ENCODE measurements at regions not wholly inside any gene's neighbourhood (a gene's known extent, or its start where the extent isn't known, plus 50 kb on each side); places are given as distances from the start of the nearest gene placed in this dataset.

DNA sequence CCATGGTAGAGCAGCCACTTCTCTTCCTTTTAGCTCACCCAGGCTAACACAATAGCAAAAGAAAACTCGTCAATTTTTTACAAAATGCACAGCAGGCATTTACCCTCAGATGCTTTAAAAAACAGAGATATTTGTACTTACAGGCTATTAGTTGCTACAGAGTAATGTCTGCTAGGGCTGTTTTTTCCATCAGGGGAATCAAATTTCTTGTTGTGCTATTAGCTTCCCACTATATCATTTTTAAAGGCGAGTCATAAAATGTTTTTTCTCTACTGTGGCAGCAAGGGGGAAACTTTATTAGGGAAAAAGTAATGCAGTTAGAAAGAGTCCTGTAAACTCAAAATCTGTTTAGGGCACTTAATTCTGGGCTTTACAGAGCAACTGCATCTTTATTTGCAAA is 277.9 kb upstream of the THSD7B start:
- DNase-seq (ENCODE audit: low read depth), result no peak
- H3K4me3 ChIP-seq (ENCODE audit: low read depth, low read length), result no peak overlapping the region

DNA sequence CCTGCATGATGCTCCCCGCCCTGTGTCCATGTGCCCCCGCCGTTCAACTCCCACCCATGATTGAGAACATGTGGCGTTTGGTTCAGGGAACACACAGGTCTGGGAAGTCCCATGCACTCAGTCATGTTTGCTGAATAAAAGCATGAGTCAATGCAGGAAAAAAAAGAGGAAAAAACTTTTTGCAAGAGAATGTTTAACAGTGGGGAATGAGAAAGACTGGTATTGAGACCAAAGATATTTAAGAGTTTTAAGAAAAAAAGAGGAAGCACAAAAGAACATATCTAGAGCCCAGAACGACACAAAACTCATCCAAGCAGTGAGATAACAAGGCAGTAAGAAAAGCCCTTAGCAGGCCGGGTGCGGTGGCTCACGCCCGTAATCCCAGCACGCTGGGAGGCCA is 279.2 kb upstream of the THSD7B start:
- no peak overlapping the region for H3K4me3 ChIP-seq (ENCODE audit: low read depth, low read length)
- no peak for DNase-seq (ENCODE audit: low read depth)

DNA sequence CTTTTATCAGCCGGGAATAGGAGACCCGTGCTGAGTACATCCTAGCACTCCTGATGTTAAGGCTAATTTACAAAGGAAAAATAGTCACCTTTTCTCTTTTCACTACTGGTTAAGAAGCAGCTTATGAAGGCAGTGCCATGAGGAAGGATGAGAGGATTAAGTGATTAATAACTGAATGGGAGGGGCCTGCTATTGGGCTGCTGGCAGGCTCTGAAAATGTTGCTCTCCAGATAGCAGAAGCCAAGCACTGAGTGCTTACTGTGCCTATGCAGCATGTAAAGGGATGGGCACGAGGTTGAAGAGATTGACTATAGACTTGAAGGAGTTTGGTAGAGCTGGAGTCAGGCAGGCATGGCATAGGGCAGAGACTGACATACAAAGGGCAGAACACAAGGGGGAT is 282.4 kb upstream of the THSD7B start:
- DNase-seq (ENCODE audit: low read depth), result no peak
- H3K4me3 ChIP-seq (ENCODE audit: low read depth, low read length), result no peak overlapping the region

GRCh38 chr2:136482006-136482405 is 283.3 kb upstream of the THSD7B start:
- DNase-seq (ENCODE audit: low read depth), result no peak
- H3K4me3 ChIP-seq (ENCODE audit: low read depth, low read length), result no peak overlapping the region

- no peak overlapping the region for H3K4me3 ChIP-seq (ENCODE audit: low read depth, low read length)
- no peak for DNase-seq (ENCODE audit: low read depth)
Observed at GRCh38 chr2:136479696-136480095, 285.6 kb upstream of the THSD7B start.

DNA sequence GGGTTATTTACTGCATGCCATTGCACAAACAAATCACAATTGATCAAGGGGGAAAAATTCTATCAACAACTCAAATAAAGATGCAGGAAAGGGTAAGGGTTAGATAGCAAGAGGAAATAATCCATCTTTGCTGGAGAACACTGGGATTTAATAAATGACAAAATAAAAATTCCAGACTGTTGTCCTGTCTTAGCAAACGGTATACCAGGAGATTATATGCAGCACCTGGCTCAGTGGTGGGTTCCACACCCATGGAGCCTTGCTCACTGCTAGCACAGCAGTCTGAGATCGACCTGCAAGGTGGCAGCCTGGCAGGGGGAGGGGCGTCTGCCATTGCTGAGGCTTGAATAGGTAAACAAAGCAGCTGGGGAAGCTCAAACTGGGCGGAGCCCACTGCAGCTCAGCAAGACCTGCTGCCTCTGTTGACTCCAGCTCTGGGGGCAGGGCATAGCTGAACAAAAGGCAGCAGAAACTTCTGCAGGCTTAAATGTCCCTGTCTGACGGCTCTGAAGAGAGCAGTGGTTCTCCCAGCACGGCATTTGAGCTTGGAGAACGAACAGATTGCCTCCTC is 296.5 kb upstream of the THSD7B start:
- no peak for DNase-seq (ENCODE audit: low read depth)
- no peak overlapping the region for H3K4me3 ChIP-seq (ENCODE audit: low read depth, low read length)

- no peak for DNase-seq (ENCODE audit: low read depth)
- no peak overlapping the region for H3K4me3 ChIP-seq (ENCODE audit: low read depth, low read length)
Observed at GRCh38 chr2:136452528-136452927, 312.8 kb upstream of the THSD7B start.

GRCh38 chr2:136448986-136449780 is 316.2 kb upstream of the THSD7B start:
- DNase-seq (ENCODE audit: low read depth), result no peak

GRCh38 chr2:136448432-136448831 is 316.9 kb upstream of the THSD7B start:
- DNase-seq (ENCODE audit: low read depth), result no peak
- H3K4me3 ChIP-seq (ENCODE audit: low read depth, low read length), result no peak overlapping the region

More at GRCh38 chr2:136448986-136449780, 316.2 kb upstream of the THSD7B start:
- H3K4me3 ChIP-seq (ENCODE audit: low read depth, low read length), result no peak overlapping the region

DNA sequence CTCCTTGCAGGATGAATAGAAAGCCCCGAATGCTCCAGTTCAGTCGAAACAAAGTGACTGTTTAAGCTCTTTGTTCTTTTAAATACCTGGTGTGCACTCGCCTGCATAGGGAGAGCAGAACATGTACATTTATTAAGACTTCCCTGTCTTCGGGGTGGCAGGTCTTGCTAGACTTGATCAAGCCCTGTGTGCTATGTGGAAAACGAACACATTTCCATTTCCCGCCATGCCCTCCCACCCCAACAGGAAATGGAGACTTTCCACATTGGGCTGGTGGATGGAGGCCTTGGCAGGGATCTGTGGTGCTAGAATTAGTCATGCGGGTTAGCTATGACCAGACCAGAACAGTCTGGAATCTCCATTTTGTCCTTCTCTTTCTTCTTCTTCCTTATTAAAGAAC is 321.0 kb upstream of the THSD7B start:
- H3K4me3 ChIP-seq (ENCODE audit: low read depth, low read length), result no peak overlapping the region
- DNase-seq (ENCODE audit: low read depth), result no peak

DNA sequence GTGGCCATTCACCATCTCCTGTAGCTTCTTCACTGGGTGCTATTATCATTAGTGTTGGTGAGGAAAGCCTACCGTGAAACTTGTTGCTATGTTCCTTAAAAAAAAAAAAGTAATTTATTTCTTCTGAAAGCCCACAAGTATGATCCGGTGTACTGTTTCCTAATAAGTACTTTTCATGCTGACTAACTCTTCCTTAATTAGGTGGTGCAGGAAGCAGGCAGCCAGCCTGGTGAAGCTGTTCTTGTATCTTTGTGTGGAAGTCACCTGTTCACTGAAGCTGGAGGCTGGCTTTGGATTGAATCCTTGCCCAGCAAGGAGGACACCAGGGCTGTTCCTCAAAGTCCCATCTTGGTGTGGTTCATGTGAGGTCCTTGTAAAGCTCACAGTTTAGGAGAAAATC is 321.7 kb upstream of the THSD7B start:
- H3K4me3 ChIP-seq (ENCODE audit: low read depth, low read length), result no peak overlapping the region
- no peak for DNase-seq (ENCODE audit: low read depth)

DNA sequence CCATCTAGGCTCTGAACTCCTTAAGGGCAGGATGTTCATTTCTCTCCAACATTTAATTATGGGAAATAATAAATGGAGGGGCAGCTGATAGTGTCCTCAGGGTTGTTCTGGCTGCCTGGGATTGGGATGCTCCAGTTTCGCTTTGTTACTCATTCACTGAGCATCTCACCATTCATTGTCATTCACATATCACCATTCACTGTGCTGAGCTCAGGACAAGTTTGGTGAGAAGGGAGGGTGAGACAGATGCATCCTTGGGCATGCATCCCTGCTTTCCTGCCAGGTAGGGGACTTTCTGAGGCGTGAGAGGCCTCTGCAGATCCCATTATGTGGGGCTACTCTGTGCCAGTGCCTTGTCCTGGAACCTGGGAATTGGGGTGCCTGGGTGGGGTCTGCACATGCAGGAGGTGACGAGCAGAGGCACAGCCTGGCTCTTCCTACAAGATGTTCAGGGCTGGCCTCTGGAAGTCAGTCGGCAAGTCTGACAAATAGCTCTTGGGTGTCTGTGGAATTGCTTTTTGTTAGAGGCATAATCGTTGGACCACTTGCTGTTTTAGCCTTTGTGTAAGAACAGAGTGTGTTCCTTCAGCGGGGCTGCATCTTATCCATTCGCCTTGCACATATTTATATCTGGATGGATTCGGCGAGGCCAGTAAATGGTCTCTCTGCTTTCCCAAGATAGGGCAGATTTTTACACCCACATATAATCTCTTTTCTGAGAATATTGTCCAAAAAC is 323.2 kb upstream of the THSD7B start:
- DNase-seq (ENCODE audit: low read depth), result no peak
- no peak overlapping the region for H3K4me3 ChIP-seq (ENCODE audit: low read depth, low read length)

DNA sequence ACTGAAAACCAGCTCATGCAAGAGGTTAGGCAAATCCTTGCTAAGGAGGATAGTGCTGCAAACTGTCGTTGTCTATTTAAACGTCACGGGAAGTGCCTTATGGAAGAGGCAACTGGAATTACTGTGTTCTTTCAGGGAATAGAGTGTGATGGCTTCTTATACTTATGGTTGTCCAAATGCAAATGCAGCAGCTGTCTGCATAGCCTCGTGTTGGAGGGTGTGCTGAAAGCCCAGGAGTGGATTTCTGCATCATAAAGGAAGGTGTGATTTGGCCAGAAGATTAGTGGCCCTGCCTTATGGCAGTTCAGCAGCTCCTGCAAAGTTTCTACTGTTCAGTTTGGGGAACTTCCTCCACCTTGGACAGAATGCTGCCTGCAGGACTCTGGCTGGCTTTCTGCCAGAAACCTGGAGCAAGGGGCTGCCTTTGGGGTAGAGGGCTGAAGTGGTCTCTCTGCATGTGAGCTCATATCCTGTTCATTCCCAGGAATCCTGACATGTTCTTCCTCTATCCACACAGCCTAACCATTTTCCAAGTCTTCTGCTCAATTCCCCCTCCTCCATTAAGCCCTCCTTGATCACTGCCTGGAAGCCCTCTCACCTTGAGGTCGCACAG is 321.2 kb upstream of the CXCR4 start:
- DNase-seq (ENCODE audit: low read depth), result no peak

DNA sequence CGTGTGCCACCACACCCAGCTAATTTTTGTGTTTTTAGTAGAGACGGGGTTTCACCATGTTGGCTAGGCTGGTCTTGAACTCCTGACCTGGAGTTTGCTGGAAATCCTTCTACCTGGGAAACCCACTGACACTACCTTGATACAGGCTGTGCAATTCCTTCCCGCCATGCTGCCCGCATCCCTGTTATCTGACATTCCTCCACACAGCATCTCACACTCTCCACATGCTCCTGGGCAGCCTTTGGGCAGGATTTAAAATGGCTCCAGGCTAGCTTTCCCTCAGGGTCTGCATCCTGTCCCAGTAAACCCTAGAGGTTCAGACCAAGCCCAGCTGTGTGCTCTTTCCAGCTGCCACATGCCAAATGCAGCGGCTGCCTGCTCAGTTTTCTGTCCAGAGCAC is 319.5 kb upstream of the CXCR4 start:
- H3K4me3 ChIP-seq (ENCODE audit: low read depth, low read length), result no peak overlapping the region
- no peak for DNase-seq (ENCODE audit: low read depth)

More for the DNA sequence above, 321.2 kb upstream of the CXCR4 start:
- no peak overlapping the region for H3K4me3 ChIP-seq (ENCODE audit: low read depth, low read length)

DNA sequence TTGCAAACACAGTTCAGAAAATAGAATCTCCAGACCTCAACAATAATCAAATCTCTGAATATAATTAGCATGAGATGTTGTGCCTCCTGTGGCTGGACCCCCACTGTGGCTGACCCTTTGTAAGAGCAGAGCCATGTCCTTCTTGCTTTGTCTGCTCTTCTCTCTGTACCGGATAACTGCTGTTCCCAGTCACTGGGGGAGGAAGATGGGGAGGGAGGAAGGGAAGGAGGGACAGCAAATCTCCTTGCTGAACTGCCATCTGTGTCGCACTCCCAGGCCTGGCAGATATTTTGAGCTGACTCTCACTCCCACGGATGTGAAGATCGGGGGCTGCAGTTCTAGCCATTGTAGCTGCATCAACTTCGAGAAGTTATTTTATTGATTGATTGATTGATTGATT is 319.0 kb upstream of the CXCR4 start:
- no peak overlapping the region for H3K4me3 ChIP-seq (ENCODE audit: low read depth, low read length)
- no peak for DNase-seq (ENCODE audit: low read depth)

DNA sequence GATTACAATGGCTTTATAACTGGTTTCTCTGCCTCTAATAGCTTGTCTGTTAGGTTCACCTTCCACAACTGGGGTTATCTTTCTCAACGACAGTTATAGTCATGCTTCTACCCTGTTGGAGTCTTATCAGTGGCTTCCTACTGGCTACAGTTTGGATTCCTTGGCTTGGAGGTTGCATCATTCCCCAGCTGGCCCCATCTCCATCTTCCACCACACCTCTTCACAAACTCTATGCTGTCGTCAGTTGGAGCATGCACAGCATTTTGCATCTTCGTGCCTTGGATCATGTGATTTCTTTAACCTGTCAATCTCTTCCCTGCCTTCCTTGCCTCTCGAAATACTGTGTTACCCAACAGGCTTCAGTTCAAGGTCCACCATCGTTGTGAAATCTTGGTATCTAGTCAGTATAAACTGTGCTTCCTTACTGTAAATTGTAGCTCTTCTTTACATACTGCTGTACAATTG is 316.3 kb upstream of the CXCR4 start:
- no peak for DNase-seq (ENCODE audit: low read depth)
- H3K4me3 ChIP-seq (ENCODE audit: low read depth, low read length), result no peak overlapping the region

DNA sequence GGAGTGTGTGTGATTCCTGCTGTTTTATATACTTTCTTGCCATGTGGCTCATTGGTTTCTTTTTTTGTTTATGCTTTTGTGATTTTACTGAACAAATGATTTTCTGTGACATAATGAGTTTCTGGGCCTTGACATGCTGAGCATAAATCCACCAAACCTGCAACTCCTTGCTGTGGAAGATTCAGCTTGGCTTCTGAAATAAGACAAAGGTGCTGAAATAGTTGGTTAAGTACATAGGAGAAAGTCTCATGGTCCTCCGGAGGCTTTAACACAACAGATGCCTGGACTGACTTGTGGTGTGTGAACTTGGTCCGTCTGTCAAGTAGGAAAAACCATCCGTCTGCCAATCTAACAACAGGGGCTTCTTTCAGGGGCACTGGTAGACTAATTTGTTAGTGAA is 315.3 kb upstream of the CXCR4 start:
- H3K4me3 ChIP-seq (ENCODE audit: low read depth, low read length), result no peak overlapping the region
- DNase-seq (ENCODE audit: low read depth), result no peak

GRCh38 chr2:136424112-136424511 is 306.2 kb upstream of the CXCR4 start:
- no peak overlapping the region for H3K4me3 ChIP-seq (ENCODE audit: low read depth, low read length)
- no peak for DNase-seq (ENCODE audit: low read depth)

DNA sequence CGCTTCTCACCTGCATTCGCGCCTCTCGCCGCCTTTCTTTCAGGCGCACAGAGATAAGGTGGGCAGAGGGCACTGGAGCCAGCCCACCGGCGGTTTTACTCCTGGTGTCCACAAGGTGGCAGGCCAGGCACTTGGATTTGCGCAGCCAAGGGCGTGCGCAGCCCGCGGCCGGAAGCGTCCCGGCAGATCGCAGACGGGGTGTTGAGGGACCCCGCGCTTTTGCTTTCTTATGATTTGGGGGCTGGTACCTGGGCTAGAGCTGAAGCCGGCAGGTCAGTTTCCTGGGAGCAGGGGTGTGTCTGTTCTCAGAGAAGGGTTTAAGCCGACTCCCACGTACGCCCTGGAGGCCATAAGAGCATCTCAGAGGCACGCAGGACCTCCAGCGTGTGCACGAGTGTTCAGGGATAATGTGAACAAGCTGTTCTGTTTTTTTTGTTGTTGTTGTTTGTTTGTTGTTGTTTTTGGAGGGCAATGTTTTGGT is 305.6 kb upstream of the CXCR4 start:
- peak overlapping the region; percentile 53 for H3K4me3 ChIP-seq (ENCODE audit: low read depth, low read length)
- DNase-seq (ENCODE audit: low read depth), result peak; percentile 7

GRCh38 chr2:136422512-136422911 is 304.6 kb upstream of the CXCR4 start:
- no peak for DNase-seq (ENCODE audit: low read depth)
- no peak overlapping the region for H3K4me3 ChIP-seq (ENCODE audit: low read depth, low read length)
